Stimulated activated CD8-positive, alpha-beta memory T cell treated with anti-CD3 and anti-CD28 coated beads, Interleukin-4, amount 100 ng/mL, for 48 hours (primary cell): ENCODE measurements at regions not wholly inside any gene's neighbourhood (a gene's known extent, or its start where the extent isn't known, plus 50 kb on each side); places are given as distances from the start of the nearest gene placed in this dataset.

ENCODE experiments used
- DNase-seq: peaks from one replicate; pipeline ENCODE4 v3.0.0-alpha.2; 2020

GRCh38 chr1:115412286-115412685, 74.2 kb upstream of the NGF start:
- no peak for DNase-seq

- peak; percentile 25 for DNase-seq
Measured at GRCh38 chr1:115411371-115412063, 73.5 kb upstream of the NGF start.

- no peak for DNase-seq
Measured at GRCh38 chr1:115409094-115410015, 71.3 kb upstream of the NGF start.

GRCh38 chr1:115408533-115408932, 70.5 kb upstream of the NGF start:
- no peak for DNase-seq

GRCh38 chr1:115404911-115405310, 66.9 kb upstream of the NGF start:
- DNase-seq, result no peak

GRCh38 chr1:115402753-115403184, 64.7 kb upstream of the NGF start:
- DNase-seq, result no peak

GRCh38 chr1:115401676-115402075, 63.6 kb upstream of the NGF start:
- DNase-seq, result no peak

GRCh38 chr1:115400891-115401290, 62.8 kb upstream of the NGF start:
- no peak for DNase-seq

- DNase-seq, result no peak
Measured at GRCh38 chr1:115400426-115400825, 62.4 kb upstream of the NGF start.

GRCh38 chr1:115398745-115399144, 60.7 kb upstream of the NGF start:
- no peak for DNase-seq
